Forelimb muscle (tissue), 1 donor: ENCODE measurements at regions not wholly inside any gene's neighbourhood (a gene's known extent, or its start where the extent isn't known, plus 50 kb on each side); places are given as distances from the start of the nearest gene placed in this dataset.

Source experiments
- DNase-seq: peaks from one replicate; pipeline ENCODE4 v3.0.0-alpha.2; 2013; ENCODE audit warnings: low read depth

DNA sequence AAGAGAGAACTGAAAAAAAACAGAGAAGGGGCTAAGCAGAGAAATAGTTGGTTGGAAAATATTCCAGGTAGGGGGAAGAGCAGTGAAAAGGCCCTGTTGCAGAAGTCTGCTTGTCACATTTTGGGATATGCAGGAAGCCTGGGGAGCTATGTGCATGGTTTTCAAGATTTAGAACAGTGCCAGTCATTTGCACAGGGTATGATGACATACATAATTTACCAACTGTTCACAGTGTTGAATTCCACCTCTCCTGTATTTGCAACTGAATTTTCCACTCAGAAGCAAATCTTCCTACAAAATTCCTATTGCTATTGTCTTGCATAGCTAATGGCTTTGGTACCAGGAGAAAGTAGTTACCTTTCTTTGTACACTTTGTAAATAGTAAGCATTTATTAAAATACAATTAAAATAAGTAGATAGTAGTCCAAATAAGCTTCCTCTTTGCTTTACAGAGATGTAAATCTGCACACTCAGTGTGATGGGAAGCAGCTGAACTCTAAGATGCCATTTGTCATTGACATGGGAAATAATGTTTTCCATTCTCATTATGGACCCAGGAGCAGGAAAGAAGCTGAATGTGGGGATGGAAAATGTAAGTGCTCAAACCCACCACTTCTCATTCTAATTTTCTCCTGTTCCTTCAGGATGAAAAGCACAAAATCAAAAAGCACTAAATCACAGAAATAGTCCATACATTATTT is 177.4 kb downstream of the BTG1 start:
- DNase-seq = no peak

DNA sequence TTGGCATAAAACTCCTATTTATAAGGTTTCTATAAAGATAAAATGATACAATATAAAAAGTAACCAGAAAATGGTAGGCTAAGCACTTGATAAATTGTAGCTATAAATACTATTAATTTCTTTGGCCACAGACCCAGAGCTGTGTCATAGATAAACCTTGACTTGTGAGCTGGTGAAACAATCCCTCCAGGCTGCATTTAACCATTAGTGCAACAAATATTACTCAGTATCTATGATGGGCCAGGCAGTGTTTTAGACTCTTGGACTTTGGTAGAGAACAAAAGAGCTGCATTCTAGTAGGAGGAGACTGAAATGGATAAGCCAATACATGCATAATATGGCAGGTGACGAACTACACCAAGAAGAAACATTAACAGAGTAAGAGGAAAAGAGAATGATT is 178.1 kb downstream of the BTG1 start:
- DNase-seq = no peak

DNA sequence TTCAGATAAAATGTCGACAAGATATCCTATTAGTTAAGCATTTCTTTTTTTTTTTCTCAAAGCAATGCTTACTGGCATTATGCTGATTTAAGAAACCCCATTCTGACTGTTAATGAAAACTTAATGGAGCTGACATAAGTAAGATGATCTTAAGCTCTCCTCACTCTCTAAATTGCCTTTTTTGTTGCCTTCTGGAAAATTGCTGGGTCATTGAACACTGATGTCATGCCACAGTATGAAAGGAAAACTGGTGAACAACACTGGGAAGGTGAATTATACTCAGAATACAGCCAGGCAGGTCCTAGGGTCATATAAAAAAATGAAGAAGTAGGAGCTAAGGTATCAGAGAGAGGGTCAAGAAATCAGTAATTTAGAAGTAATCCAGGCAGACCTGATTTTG is 179.9 kb downstream of the BTG1 start:
- no peak for DNase-seq

DNA sequence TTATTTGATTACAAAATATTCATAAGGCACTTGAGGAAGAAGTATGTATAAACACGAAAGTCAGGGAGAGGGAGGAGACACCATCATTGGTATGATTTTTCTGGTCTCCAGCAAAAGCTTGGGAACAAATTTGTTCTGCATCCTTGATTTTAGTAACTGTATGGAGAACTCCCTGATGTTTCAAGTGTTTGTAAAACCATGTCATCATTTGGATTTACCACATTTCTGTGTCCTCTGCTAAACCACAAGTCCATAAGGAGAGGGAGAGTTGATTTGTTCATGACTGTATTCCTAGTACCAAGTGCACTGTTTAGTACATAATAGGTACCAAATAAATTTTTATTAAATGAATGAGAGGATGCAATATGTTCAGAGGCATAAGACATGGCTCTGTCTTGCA is 181.1 kb downstream of the BTG1 start:
- DNase-seq = no peak

DNA sequence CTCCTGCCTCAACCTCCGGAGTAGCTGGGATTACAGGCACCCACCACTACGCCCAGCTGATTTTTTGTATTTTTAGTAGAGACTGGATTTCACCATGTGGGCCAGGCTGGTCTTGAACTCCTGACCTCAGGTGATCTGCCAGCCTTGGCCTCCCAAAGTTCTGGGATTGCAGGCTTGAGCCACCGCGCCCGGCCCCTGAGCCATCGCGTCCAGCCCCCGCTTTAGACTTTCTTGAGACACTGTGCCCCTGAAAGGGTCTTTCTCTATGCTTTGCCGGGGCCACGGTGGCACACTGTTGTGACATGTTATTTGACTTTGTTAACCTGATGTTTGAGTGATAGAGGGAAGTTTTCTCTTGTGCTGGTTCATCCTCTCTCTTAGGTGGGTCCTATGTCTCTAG is 186.4 kb downstream of the BTG1 start:
- DNase-seq = no peak

DNA sequence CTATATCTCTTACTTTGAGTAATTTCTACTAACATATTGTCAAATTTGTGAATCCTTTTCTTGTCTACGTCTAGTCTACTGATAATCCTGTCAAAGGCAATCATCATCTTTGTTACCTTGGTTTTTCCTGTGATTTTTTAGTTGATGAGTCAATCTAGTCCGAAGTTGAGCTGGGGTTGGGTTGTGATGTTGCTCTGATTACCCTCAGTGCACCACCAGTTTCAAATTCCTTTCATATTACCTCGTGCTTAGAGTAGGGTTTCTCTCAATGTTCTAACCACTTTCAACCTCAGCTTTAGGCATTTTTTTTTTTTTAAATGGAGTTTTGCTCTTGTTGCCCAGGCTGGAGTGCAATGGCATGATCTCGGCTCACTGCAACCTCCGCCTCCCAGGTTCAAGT is 186.8 kb downstream of the BTG1 start:
- no peak for DNase-seq

DNA sequence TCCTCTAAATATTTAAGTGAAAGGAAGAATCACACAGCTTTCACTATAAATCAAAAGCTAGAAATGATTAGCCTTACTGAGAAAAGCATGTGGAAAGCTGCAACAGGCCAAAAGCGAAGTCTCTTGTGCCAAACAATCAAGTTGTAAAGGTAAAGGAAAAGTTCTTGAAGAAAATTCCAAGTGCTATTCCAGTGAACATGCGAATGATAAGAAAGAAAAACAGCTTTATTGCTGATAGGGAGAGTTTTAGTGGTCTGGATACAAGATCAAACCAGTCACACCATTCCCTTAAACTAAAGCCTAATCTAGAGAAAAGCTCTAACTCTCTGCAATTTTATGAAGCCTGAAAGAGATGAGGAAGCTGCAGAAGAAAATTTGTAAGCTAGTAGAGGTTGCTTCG is 190.9 kb downstream of the BTG1 start:
- no peak for DNase-seq

DNA sequence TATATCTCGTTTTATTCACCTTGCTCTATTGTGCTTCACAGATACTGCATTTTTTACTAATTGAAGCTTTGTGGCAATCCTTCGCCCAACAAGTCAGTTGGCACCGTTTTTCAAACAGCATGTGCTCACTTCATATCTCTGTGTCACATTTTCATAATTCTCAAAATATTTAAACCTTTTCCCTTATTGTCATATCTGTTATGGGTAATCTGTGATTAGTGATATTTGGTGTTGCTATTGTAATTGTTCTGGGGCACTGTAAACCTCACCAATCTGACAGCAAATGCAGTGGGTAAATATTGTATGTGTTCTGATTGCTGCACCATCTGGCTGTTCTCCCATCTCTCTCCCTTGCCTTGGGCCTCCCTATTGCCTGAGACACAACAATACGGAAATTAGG is 191.3 kb downstream of the BTG1 start:
- DNase-seq = no peak

DNA sequence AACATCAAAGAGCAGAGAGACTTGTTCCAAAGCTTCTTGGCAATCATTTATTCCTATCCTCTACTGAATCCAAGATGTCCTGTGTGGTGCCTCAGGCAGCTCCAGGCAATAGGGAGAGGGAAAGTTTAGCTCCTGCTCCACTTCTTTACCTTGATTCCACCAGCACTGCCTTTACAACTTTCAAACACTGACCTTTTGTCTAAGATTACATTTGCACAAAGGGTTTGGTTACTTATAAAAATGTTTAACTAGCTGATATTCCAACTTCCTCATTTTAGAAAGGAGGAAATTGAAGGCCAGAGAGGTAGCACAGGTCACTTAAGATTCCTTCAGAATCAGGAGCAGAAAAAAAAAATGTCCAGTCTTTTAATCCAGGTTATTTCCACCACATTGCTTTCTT is 192.7 kb downstream of the BTG1 start:
- no peak for DNase-seq

DNA sequence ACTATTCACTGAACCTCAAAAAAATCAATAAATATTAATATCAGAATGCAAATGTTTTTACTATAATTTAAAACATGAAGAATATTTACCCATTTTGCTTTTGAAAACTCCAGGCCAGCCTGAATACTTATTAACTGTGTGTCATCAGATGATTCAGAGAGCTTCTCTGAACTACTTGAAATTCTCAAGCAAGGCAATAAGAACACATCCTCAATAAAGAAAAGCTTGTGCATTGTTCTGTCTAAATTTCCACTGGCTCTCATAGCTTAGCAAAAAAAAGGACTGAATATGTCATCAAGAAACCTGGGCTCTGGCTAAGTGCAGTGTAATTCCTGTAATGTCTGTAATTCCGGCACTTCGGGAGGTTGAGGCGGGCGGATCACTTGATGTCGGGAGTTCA is 194.1 kb downstream of the BTG1 start:
- no peak for DNase-seq

DNA sequence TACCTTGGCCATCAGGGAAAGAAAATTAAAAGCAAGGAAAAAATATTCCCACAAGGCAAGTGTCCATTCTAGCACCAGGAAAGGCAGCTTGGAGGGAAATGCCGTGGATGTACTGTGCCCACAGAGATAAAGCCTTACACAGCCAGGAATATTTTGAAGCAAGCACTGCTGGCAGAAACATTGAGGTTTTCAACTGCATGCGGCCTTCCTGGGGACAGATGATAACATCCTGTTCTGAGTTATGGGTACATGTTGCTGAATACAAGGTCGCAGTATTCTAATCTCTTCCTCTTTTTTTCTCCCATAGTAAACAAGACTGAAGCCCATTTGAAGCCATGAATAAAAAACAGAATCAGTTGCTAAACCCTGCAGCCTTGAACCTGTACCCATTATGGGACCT is 197.1 kb downstream of the BTG1 start:
- DNase-seq = no peak

DNA sequence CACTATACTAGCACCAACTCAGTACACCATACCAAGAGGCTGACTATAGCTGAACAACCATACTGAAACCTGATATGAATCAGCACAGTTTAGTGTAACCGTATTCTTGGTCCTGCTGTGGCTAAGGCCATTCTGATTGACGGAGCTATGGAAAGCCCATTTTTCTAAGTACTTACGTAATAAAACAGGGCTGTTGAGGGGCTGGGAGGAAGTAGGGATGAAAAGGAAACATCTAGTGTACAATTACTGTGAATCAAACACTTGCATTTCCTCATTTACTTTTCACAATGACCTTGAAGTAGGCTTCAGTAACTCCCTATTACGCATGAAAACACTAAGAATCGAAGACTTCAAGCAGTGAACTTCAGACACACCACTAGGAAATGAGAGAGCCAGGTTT is 198.2 kb downstream of the BTG1 start:
- no peak for DNase-seq

DNA sequence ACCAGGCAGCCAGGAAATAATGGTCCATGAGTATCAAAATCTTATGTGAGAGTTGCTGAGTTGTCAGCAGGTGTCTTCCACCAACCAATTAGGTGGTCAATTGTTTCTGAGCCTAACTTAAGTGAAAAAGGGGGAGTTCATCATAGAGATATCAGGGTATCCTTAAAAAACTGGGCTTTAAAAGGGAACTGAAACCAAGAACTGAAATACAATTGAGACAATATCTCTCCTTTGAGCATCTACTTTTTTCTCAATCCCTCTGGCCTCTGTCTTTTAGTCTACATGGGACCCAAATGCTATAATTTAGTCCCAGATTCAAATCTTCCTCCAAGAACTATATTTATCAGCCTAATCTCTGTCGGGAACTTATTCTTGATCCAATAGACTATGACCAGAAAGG is 201.0 kb downstream of the BTG1 start:
- no peak for DNase-seq

DNA sequence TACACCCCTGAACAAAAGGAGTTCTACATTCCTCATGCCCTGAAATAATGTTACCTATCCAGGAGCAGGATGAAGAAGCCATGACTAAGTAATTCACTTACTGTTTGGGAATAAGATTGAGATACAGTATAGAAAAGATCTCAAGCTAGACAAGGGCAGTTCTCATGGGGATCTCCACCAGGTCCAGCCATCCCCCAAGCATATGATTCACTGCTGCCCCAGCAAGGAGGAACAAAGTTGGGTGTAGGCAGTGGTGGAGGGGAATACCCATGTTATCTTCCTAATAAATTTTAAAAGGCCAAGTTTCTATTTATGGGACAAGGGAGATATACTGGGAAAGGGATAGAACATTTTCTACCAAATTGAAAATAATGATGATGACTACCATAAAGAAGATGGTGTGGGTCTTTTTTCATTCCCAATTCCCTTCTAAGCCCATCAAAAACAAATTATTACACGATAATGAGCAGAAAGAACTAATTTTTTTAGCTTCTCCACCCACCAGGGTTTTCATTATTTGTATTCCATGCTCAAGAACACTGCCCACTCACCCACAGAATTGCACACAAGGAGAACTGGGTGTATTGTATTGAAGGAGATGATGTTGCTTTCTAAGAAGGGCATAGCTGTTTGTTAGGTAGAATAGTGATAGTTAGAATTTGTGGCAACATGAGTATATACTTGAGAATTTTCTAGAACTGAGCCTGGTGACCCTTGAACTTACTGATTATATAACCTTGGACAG is 204.6 kb downstream of the BTG1 start:
- no peak for DNase-seq

DNA sequence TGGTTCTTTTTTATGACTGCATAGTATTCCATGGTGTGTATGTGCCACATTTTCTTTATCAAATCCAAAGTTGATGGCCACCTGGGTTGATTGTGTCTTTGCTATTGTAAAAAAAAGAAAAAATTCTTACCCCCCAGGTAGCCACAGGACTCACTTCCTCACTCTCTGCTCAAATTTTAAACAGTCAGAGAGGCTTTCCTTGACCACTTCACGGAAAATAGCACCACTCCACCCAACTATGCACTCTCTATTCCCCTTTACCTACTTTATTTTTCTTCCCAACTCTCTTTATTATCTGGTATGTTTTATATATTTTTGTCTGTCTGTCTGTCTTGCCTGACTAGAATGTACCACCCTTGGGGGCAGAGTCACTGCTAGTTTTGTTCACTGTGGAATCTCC is 205.3 kb downstream of the BTG1 start:
- no peak for DNase-seq

DNA sequence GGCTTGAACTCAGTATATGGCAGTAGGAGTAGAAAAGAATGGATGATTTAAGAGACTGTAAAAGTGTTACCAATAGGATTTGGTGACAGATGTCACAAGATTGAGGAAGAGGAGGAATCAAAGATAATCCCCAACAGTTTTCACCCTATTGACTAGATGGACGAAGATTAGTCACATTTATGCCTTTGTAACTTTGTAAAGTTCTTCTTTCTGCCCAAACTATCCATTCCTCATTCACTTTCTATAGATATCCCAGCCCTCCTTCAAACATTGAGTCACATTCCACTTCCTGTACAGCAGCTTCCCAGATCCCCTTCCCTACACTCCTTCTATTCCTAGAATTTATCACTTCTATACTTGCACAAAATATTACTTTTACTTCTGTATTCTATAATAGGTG is 207.9 kb downstream of the BTG1 start:
- DNase-seq = no peak

DNA sequence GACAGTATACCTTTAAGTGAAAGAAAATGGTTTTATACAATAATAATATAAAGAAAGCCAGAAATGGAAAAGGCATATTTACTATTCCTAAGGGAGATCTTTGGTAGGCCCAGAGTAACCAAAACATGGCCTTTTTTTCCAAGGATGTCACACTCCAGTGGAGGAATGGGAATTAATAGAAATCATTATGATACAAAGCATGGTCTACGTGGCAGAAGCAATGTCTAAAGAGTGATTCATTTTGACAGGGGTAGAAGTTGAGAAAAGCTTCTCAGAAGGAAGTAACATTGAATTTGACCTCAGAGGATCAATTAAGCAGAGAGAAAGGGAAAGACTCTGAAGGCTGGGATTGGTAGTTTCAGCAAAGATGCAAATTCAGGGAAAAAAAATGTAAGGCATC is 208.6 kb downstream of the BTG1 start:
- no peak for DNase-seq

DNA sequence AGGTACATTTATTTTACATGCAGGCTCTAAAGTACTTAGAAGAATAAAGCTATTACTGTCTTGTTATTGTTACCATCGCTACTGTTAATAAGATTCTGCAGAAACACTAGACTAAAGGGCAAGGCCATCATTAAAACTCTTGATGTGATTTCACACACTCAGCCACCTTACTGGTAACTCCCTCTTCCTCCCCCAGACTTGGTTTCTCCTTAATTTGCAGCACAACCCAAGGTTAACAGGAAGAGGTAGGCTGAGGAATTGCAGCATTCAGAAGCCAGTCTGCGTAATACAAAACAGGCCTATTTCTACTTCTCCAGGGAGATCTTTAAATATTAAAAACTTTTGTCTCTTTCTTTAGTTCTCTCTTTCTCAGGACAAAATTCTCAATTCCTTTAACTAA is 210.3 kb downstream of the BTG1 start:
- no peak for DNase-seq

DNA sequence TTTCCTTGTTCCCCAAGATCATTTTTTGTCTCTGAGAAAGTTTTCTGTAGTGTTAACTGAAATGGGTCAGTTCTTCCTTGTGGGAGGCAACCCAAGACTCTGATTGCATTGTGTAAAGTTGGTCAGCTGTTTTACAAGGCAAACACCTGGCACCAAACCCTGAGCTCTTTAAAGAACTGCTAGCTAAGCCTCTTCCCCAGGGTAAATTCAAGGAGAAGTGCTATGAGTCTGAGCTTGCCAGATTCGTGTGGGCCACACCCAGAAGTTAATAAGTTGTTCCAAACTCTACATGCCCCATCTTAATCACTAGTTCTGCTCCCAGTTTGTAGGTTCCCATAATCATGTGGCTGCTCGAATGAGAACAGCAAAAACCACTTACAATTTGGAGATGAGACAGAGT is 214.5 kb downstream of the BTG1 start:
- no peak for DNase-seq

DNA sequence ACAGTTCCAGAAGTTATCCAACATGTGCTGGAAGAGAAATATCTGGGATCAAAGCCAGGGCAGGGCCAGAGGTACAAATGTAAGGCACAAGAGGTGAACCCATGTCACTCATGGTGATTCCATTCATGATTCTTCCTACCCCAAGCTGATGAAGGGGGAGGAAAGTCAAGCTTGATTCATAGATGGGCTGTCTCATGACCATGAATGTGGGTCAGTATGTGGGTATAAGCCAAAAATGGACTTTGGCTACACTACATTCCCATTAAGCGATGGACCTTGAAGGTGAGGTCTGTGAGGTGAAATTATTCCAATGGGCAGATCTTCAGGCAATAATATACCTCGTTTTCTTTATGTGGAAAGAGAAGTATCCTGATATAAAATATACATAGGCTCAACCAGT is 217.1 kb downstream of the BTG1 start:
- DNase-seq = no peak

DNA sequence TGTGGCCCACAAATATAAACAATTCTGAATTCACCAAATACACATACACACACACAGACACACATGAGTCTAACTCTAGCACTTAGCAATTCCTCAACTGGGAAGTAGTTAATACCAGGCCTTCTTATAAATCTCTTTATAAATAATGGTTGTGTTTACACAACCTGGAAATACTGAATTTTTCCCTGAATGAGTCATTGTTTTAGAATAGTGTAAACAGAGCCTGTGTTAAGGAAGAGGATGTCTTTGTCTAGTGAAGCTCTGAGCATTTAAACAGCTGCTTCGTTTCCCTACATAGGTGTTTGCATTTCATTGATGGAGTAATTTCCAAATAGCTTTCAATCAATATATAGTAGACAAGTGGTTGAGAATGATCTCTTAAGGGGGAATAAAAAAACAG is 218.8 kb downstream of the BTG1 start:
- no peak for DNase-seq

DNA sequence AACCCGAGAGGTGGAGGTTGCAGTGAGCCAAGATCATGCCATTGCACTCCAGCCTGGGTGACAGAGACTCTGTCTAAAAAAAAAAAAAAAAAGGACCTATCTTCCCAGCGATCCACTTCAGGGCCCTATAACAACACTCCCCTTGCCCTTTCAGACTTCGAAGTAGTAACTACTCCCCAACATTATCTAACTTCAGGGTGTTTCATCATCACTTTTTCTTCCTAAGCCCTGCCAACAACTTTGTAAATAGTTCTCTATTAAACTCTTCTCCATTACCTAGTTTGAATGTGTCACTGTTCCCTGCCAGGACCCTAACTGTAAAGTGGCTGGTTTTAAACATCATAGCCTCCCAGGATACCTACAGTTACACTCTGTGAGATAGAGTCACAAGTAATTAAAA is 220.8 kb downstream of the BTG1 start:
- no peak for DNase-seq

DNA sequence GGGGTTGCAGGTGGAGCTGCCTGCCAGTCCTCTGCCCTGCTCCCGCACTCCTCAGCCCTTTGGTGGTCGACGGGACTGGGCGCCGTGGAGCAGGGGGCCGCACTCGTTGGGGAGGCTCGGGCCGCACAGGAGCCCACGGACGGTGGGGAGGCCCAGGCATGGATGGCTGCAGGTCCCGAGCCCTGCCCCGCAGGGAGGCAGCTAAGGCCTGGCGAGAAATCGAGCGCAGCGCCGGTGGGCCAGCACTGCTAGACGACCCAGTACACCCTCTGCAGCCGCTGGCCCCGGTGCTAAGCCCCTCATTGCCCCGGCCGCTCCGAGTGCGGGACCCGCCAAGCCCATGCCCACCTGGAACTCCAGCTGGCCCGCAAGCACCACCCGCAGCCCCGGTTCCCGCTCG is 221.8 kb downstream of the BTG1 start:
- DNase-seq = no peak

DNA sequence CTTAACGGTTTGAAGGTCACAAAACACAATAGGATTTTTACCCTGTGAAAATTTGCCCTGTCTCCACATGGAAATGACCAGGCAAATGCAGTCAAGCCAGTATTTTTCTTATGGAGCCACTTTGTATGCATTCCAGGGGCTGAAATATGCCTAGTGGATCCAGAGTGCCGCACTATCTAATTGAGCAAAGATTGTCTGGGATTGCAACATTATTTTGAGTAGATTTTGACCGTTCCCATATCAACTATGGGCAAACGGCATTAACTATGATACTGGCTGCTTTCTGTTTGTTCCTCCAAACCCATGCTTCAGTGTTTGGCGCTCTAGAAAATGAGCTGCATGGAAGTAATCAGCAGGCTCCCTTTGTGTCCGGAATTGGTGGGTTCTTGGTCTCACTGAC is 223.0 kb downstream of the BTG1 start:
- no peak for DNase-seq
